ENCODE measurements at regions not wholly inside any gene's neighbourhood (a gene's known extent, or its start where the extent isn't known, plus 50 kb on each side); places are given as distances from the start of the nearest gene placed in this dataset.
"Not testable (repeated sequence)": the region's sequence is repeated elsewhere in the genome, so short reads cannot be mapped to it uniquely, and the experiment has no call there.

- peak; percentile 75 for DNase-seq
Observed at GRCh38 chr1:178644308-178645120, 80.5 kb upstream of the RALGPS2 start.

DNA sequence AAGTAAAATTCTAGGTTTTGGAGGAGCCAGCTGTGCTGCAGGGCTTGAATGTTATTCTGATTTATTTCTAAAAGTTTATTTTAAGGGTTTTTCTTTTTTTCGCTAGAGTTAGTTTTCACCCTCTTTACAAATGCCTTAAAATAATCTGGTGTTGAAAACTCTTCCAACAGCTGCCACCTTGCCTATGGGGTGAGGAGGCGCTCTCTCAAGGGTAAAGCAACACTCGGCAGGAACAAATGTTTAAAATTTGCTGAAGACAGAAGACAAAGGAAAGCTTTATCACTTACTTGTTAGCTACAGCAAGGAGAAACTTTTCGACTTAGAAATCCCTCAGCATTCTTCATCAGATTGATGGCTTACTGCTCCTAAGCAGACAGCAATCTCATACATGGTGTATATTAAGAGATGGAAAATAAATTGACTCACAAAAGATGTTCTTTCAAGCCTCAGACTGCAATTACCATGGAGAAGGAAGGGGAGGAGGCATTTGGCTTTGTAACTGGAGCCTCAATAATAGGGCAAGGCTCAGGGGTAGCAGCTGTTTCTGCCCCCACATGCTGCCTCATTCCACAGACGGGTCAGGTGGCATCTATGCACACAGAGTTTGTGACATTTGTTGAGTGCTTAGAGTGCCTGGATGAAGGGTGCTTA is 79.8 kb upstream of the RALGPS2 start:
- DNase-seq = peak; percentile 87

DNA sequence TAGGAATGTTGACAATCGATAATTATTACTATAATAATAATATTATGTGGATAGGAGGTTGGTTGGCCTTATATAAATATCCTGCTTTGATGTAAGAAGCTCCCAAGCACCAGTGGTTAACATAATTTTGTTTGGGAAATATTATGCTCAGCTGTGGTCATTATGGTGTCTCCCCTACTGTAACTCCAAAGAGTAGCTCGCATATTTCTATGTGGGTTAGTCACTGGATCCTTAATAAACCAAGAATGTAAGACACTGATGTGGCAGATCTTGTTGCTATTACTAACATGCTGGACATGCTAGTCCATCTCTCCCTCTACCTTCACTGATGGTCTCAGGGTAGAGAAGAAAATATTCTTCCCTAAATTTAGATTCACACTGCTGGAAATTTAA is 79.2 kb upstream of the RALGPS2 start:
- no peak for DNase-seq

- DNase-seq = no peak
Observed at GRCh38 chr1:178646821-178647220, 78.2 kb upstream of the RALGPS2 start.

GRCh38 chr1:178648151-178648550 is 76.9 kb upstream of the RALGPS2 start:
- DNase-seq = no peak

DNA sequence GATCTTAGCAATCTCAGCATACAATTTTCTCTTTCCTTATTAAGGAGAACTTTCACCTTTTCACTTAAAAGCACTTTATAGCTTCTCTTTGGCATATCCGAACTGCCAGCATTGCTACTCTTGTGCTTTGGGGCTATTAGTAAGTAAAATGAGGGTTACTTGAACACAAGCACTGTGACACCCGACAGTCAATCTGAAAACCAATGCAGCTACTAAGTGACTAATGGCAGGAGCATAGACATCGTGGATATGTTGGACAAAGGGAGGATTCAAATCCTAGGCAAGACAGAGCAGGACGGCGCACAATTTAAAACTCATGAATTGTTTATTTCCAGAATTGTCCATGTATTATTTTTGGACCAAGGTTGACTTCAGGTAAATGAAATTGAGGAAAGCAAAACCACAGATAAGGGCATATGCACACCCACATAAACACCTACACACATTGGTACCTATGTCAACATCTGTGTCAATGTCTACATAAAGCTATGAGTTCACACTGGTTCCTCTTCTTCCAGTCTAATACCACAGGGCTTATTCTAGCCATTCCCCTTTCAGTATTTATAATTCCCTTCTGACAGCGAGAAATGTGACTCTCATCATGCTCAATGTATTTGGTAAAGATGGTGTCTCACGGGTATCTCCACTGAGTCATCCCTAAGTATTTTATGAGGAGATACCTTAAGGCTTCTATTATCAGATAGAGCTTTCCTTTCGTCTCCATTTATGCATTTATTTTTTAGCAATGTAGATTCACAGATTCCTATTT is 75.3 kb upstream of the RALGPS2 start:
- no peak for DNase-seq

DNA sequence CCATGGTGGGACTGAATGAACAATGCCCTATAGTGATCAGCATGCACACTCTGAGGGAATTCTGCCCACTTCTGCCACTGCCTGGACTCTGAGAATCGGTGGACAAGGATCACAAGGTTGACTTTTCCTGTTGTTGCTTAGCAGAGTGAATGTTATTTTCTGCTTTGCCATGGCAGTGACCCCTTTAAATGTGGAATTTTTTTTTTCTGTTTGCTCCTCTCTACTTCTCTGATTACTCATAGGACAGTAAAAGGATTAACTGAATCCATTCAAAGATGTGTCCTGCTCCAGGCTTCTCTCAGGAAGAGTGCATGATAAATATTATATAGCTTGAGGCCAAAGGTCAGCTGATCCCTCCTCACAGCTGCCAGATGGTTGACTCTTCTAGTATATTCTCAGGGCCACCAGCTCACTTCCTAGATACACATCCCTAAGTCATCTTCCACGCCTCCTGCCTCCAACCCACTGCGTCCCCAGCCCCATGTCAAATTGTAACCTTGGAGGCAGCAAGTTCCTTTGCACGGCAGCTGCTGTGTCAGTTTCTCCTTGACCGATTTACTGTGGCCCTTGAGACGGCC is 74.0 kb upstream of the RALGPS2 start:
- no peak for DNase-seq

DNA sequence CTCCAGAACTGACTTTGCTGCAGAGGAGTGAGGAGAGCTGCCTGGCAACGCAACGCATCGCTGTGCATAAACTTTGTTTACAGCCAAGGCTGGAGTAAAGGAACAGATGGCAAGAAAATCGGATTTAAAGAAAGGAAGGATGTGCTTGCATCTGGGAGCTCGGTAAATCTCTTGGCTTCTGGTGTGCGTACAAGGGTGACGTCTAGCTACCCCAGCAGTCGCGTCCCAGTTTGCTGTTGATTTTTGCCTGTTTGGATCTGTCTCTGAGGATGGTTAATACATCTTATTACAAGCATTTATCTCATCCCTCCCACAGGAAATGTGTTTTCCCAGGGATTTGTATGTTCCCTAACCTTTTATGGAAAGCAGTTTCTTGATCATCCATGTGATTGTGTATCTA is 73.3 kb upstream of the RALGPS2 start:
- peak; percentile 51 for DNase-seq

DNA sequence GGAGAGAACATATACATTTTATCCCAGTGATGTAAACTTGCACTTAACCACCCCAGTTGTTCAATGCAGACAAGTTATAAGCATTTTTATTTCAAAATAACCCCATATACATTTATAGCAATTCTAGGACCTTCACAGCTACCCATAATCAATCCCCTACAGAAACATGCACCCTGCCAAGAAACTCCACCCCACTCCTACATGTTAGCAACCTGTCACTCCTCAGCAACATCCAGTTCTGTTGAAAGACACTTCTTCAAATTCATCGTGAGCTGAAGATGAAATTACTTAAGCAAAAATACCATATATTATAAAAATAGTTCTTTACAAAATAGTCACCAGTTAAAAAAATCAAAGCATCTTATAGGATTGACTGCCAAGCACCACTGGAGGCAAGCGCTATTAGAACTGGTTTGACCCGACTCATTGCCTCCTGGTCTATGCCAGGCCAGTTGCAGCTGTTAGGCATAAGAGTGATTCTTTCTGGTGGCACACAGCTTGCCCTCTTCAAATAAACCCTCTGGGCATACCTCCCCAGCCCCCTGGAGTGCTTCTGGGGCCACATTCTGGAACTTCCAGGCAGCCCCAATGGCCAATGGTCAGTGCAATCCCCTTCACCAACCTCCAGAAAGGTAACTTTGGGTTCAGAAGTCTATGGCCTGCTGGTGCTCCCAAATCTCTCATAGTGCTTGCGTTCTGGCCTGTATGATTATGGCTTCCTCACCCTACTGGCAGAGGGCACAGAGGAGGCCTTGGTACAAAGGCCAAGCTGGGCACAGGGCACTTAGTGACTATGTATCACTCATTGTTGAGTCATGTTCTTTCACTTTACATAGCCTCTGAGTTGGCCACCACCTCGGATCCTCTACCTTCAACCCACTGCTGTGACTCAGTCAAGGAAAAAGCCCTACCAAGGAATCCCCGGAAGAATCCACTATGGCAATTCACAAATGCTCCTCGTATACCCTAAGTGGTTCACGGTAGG is 72.2 kb upstream of the RALGPS2 start:
- DNase-seq = no peak

DNA sequence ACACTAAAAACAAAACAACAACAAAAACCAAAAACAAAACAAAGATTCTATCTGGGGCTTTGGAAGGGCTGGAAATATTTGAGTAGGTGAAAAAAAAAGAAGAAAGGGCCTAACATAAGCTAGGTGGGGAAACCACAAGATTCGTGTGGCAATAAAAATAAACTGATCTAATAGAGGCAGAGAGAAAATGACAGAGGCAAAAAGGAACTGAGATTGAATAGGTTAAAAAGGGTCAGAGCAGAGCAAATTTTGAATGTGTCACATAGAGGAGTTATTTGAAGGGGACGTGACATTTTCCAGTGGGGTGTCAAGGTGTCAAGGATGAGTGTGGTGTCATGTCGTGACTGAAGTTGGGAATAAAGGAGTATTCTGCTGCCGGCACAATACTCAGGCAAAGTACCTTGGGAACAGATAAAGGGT is 65.2 kb upstream of the RALGPS2 start:
- no peak for DNase-seq

- DNase-seq = no peak
Observed at GRCh38 chr1:178660461-178660860, 64.6 kb upstream of the RALGPS2 start.

GRCh38 chr1:178664278-178664677 is 60.8 kb upstream of the RALGPS2 start:
- DNase-seq = no peak

DNA sequence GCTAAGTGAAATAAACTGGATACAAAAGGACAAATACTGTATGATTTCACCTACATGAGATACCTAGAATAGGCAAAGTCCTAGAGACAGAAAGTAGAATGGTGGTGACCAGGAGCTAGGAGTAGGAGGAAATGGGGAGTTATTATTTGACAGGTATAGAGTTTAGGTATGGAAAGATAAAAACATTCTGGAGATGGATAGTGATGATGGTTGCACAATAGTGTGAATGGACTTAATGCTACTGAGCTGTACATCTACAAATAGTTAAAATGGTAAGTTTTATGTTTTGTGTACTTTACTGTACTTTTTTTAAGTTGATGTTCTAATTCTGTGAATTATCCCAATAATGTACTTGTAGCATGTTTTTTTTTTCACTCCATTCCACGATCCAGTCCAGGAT is 59.5 kb upstream of the RALGPS2 start:
- no peak for DNase-seq

- DNase-seq = not testable (repeated sequence)
Observed at GRCh38 chr1:178666891-178667290, 58.2 kb upstream of the RALGPS2 start.

DNA sequence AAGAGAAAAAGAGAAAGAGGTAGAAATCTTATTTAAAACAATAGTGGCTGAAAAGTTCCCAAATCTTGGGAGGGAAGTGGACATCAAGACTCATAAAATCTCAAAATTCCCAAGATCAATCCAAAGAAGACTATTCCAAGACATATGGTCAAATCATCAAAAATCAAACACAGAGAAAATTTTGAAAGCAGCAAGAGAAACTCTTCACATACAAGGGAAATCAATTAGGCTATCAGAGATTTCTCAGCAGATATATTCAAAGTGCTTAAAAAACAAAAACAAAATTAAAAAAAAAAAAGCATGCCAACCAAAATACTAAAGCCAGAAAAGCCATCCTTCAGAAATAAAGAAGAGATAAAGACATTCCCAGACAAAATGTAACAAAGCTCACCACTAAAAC is 52.6 kb upstream of the RALGPS2 start:
- no peak for DNase-seq

- DNase-seq = not testable (repeated sequence)
Observed at GRCh38 chr1:178674559-178674958, 50.5 kb upstream of the RALGPS2 start.
